Caki2 (cell line): ENCODE measurements at regions not wholly inside any gene's neighbourhood (a gene's known extent, or its start where the extent isn't known, plus 50 kb on each side); places are given as distances from the start of the nearest gene placed in this dataset.
"Not testable (repeated sequence)": the region's sequence is repeated elsewhere in the genome, so short reads cannot be mapped to it uniquely, and the experiment has no call there.

ENCODE experiments used
- DNase-seq: peaks from one replicate; pipeline ENCODE4 v3.0.0-alpha.2; 2015; ENCODE audit warnings: low read depth
- in situ Hi-C: cut with HindIII; loops from 2 replicates; pipeline ENCODE4 v1.10.0; 2016; ENCODE audit warnings: low sequenced_read_pairs, low pct_unique_long_range_greater_than_20kb, mixed read lengths

DNA sequence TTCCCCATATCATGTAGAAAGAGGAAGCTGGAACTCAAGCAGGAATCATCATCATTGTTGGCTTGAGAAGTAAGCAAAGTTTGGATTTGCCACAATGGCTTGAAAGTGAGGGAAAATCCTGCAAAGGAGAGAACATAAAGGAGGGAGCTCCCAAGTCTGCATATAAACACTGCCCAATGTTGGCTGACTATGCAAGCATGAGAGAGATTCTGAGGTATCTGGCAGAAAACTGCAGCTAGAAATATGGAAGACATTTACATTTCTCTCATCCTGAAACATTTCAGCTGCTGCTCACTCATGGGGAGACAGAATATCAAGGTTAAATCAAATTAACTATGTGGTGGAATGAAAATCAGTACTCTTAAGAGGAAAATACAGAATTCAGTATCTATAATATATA, 415.6 kb upstream of the TNC start:
- in situ Hi-C loops: no loop called here
- DNase-seq: no peak

DNA sequence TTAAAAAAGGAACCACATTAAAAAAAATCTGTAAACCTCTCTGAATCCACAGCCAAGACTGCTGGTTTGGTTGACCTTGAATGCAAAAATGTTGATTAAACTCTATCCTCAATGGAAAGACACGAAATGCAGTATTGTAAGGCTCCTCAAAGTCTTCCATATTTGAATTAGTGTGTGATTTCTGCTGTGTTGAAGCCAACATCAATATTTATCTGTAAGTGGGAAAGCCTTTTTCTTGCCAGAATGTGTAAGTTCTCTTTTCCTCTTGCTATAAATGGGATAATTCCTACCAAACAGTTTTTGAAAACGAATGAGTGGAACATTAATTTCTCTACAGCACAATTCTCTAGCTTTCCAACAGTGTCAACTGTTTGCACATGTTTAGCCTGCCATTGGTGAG, 422.1 kb upstream of the TNC start:
- no peak for DNase-seq
- in situ Hi-C loops: no loop called here

DNA sequence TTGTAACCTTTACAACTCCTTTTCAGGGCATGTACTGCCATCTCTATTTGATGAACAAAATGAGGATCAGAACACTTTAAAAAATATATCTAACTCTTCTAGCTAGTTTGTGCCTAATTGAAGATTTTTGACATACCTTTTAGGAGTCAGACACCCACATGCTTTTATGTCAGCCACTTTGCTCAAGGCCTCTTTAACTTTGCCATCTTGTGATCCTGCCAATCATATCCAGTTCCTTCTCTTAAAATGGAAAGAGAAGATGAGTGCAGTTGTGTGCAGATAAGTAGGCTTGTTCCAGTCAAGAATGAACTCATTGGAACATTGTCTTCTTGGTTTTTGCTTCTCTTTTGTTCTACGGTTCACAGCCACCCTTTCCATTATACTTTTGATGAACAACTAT, 425.6 kb upstream of the TNC start:
- in situ Hi-C loops: no loop called here
- no peak for DNase-seq

DNA sequence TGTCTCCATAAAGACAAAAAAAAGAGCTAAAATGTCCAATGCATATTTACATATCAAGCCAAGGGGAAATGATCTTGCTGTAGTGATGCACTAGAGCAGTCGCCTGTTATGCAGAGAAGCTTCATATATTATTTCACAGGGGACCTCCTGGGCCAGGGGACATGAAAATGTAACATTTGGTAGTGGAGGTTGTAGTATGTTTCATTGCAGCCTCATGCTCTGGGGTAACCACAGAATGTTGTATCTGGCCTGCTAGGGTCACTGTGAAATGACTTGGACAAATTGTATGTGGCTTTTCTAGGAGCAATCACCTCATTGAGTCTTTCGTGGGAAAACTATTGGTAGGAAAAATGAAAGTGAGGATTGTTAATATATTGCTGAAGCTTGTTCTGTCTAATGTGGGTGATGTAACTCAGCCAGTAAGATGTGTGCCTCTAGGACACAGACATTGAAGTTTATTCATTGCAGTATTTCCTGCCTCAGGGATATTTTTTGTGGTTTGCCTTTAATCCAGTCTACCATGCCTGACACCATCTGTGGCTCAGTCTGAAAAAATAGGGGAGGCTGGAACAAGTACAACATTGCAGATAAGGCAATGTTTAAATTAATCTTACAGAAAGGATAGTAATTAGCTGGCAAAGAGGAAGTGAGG, 430.8 kb upstream of the TNC start:
- in situ Hi-C loops: no loop called here
- no peak for DNase-seq

DNA sequence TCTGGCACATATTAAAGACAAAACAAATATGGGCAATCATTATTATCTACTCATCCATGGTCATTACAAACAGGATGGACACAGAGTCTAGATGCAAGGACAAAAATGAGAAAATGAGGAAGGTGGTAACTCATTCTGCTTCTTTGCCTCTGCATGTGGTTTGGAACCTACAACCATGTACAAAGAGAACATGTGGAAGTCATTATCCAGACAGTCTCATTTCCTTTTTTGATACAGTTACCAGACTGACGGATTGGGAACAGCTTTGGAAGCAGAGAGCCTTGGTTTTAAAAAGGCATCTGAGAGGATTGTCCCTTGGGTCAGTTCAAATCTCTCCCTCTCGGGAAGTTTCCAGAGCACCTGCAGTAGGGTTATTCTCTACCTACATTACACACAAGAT, 433.4 kb upstream of the TNC start:
- DNase-seq: no peak
- in situ Hi-C loops: no loop called here

DNA sequence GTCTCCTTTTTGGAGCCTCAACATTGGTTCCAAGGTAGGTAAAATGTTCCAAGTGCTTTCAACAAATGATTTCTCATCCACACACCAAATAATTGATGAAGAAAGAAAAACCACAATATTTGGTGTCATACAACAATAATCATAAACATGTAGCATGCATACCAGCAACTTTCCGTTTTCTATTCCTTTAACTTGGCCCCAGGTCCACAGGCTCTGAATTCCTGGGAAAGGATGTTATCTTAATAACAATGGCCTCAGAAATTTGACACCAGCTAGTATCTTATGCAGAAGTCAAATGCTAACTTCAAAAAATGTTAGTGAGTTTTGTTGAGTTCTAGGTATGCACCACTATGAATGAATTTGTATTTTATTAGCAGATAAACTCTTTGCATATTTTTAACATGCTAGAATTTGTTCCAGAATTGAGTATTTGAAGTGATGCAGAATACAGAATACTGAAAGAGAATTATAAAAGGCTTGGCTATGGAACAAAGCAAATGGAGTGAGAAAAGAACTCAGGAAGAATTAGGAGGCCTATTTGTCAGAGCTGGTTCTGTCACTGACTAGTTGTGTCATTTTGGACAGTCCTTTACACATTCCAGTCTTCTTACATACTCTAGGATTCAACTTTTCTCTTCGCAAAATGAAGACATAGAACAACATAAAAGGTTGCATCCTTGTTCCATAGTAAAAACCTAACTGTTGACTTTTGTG, 435.3 kb upstream of the TNC start:
- DNase-seq: no peak
- in situ Hi-C loops: no loop called here

DNA sequence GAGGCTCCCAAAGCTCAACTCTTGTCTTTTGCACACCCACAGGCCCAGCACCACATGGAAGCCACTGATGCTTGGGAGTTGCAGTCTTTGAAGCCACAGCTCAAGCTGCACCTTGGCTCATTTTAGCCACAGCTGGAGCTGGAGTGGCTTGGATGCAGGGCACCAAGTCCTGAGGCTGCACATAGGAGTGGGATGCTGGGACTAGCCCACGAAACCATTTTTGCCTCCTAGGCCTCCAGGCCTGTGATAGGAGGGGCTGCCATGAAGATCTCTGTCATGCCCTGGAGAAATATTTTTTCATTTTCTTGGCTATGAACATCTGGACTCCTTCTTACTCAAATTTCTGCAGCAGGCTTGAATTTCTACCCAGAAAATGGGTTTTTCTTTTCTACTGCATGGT, 438.5 kb upstream of the TNC start:
- no peak for DNase-seq
- in situ Hi-C loops: no loop called here

DNA sequence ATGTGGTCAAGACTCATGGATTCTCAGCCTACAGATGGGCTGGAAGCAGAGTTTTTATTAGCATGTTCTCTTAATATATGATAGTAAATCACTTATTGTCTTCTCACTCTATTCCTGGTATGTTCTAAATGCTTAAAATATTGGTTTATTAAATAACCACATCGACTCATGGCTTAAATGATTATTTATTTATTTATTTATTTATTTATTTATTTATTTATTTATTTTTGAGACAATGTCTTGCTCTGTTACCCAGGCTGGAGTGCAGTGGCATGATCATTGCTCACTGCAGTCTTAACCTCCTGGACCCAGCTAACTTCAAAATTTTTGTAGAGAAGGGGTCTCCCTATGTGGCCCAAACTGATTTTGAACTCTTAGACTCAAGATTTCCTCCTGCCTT, 457.2 kb upstream of the TNC start:
- no peak for DNase-seq
- in situ Hi-C loops: no loop called here

DNA sequence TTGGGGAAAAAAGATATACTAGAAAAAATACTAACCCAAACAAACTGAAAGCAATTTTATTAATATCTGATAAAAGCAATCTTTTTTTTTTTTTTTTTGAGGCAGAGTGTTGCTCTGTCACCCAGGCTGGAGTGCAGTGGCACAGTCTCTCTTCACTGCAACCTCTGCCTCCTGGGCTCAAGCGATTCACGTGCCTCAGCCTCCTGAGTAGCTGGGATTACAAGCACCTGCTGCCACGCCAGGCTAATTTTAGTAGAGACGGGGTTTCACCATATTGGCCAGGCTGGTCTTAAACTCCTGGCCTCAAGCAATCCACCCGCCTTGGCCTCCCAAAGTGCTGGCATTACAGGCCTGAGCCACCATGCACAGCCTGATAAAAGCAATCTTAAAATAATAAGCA, 467.5 kb upstream of the TNC start:
- DNase-seq, in situ Hi-C loops: not testable (repeated sequence)

DNA sequence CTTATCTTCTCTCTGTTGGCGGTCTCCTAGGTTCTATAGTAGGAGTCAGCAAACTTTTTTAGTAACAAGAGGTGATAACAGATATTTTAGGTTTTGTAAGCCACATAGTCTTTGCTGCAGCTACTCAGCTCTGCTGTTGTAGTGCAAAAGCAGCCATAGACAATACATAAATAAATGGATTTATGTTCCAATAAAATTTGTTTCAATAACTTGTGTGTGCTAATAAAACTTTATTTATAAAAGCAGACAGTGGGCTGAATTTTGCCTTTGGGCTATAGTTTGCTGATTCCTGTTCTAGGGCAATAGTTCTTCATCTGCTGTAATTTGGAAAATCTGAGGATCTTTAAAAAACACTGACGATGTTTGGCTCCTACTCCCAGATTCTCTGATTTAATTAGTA, 469.4 kb upstream of the TNC start:
- no peak for DNase-seq
- in situ Hi-C loops: no loop called here

DNA sequence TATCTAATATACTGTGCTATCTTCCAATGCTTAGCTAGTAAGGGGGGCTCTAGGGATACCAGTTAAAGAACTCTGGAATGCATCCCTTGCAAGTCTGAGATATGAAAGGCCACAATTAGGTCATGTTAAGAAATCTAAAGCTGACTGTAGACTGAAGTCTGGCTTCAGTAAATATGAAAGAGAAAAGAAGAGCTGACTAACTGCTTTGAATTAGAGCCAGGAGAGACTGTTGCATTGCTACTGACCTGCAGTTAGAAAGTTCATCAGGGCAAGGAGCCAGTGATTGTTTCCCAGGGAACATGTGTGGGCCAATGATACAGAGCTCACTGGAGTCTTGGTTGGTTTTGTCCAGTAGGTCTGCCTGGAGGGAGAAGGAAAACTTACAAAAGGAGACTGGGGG, 472.1 kb upstream of the TNC start:
- DNase-seq: peak; percentile 42
- in situ Hi-C loops: no loop called here

DNA sequence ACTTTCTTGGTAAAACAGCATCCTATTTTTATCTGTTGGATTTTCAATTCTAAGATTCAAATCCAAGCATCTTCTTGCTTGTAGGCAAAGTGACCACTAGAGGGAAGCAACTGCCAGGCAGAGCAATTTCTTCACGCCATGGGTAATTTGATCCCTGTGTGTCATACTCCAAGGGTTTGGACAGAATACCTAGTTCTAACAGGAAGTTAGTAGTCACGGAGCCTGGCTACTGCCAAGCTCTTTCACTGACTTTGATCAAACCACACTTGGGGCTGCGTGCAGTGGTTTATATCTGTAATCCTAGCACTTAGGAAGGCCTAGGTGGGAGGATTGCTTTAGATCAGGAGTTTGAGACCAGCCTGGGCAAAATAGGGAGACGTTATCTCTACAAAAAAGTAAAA, 473.6 kb upstream of the TNC start:
- peak; percentile 78 for DNase-seq
- in situ Hi-C loops: no loop called here

DNA sequence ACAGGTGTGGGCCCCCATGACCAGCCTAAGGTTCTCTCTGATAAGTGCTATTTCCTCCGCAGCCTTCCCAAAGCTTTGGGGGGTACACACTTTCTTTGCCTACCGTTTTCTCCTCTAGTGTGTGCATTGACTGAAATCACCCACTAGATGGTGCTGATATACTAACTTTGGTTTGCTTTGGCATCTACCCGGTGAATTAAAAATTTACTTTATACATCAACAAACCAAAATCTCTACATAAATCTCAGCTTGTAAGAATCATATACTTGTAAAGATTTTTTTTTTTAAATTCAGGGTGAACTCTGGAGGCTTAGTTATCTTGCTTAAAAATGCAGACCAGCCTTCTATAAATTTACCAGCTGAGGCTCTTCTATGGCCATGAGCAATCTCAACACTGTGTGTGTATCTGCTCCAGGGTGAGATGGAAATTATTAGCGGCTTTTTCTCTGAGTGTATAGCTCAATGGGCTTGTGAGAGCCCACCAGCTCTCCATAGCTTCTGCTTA, 475.7 kb upstream of the TNC start:
- in situ Hi-C loops: no loop called here
- DNase-seq: peak; percentile 58

DNA sequence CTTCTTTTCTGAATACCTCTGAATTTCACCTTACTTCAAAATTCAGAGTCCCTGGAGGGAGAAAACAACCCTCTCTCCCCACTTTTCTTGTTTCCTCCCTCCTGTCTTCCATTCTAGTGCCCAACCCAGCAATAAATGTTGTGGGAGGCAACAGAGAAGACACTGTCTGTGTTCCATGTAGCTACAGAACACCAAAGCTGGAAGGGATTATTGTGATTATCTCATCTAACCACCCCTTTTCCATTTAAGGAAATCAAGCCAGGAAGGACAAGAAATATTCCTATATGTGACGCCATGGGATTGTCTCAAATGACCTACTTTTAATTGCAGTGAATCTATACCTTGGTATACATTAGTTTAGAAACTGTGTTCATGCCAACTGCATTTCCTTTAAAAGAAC, 476.6 kb upstream of the TNC start:
- in situ Hi-C loops: no loop called here
- DNase-seq: no peak

DNA sequence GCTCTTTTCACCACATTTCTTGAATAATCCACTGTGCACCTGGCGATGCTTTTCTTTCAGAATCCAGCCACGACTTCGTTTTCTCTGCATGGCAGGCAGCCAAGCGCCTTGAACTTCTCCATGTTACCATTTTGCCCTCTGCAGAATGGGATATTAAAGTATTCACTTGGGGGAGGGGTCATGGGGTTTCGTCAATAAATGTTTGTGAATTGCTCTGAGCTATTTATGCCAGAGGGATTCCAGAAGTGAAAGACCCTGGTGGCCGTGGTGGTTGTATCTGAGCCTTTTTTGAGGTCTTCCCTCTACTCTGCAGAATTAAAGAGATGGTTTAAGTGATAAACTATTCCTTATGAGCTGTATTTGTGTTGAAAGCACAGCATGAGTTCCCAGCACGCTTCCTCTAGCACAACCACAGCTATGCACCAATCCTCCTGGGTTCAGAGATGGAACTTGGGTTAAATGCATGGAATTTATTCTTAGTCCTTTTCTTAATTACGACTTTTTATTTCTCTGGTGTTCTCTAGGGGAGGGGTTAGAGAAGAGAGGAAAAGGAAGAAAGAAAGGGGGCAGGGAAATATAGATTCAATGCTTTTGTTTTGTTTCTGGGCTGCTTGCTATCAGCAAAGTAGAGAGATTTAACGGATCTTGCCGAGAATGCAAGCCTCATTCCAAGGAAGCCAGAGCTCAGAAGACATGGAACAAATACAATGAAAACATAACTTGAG, 478.2 kb upstream of the TNC start:
- in situ Hi-C loops: no loop called here
- no peak for DNase-seq

DNA sequence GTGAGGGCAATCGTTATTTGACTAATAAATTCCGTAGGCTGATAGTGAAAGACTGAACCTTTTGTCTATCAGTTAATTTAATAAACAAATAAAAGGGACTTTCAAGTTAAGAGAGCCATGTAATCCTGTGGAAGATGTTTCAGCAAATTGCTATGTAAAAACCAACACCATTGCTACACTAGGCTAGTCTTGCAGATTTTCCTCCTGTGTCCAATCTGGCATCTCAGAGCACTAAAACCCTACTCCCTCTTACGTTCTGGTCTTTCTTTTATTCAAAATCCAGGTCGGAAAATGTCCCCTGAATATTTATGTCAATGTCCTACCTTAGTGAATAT, 478.8 kb upstream of the TNC start:
- in situ Hi-C loops: no loop called here
- DNase-seq: no peak

DNA sequence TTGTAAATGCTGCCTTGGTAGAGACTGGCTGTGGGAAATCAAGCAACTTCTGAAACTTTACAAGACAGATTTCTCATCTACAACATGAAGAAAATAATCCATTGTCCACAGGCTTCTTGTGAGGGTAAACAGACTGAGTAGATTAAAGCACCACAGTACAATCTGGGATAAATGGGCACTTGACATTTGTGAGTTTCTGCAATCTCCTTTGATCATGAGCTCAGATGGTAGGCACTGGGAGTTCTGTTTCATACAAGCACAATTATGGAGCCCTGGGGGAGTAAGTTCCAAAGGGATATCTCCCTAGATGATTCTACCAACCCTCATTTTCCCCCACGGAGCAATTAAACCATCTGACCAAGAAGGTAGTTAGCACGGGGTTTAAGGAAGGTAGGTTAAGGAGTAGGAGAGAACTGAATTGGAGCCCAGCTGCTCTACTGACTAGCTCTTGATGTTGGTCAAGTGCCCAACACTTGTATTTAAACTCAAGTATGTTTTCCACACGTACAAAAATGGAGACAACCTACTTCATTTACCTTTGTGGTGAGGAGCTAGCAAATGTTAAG, 479.5 kb upstream of the TNC start:
- DNase-seq: no peak

DNA sequence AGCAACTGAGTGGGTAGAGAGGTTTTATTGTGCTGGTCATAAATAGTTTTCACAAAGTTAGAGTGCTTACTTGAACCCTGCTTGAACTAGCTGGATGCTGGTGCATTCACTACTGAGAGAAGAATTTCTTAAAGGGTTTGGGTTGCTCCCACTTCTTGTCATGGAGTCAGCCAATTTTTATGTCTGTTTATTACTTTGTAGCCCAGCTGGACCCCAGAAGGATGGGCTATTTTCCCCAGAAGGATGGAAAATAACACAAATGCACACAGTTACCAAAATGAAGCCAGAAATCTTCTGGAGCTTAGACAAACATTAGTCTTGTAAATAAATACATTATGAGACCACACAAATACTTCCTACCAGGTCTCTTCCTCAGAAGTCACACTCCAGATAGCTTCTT, 480.8 kb upstream of the TNC start:
- in situ Hi-C loops: no loop called here
- no peak for DNase-seq

More for the DNA sequence above, 479.5 kb upstream of the TNC start:
- in situ Hi-C loops: no loop called here

DNA sequence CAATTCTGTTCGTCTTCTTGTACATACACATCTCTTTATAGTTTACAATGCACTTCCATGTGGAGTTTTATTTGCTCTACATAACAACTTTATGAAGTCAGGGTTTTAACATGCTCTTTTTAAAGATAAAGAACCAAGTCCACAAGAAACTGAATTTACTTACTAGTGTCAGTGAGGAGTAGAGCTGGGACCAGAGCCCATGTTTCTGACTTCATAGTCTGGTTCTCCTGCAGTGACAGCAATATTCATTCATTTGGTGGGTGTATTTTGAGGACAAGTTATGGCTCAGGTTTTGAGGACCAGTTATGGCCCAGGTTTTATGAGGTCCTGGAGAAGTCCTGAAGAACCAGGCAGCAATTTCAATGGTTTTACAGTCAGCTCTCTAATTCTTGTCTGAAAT, 481.9 kb upstream of the TNC start:
- no peak for DNase-seq
- in situ Hi-C loops: no loop called here
